CD14-positive monocyte (primary cell): ENCODE measurements at regions not wholly inside any gene's neighbourhood (a gene's known extent, or its start where the extent isn't known, plus 50 kb on each side); places are given as distances from the start of the nearest gene placed in this dataset.
A peak's percentile ranks its signal among the peaks of the same experiment; 100 is the strongest.

Source experiments
- DNase-seq, 3 donors: peaks; one replicate each; pipeline ENCODE4 v3.0.0-alpha.2; 2011 to 2022
- H2AFZ ChIP-seq: 2 replicates; pipeline ENCODE4 v1.6.0; 2012; ENCODE audit warnings: mild to moderate bottlenecking, low read depth, low read length, inconsistent platforms; ENCODE audit not compliant: insufficient read depth, poor library complexity, severe bottlenecking
- H3K27ac ChIP-seq, 2 donors: 1 replicate in 1 of 2; 2 replicates in 1 of 2; pipeline ENCODE4 v1.5.1; 2012 to 2013; ENCODE audit warnings: low read length in 2 of 2, control low read depth in 1 of 2, inconsistent platforms in 1 of 2, low read depth in 1 of 2, mild to moderate bottlenecking in 1 of 2
- H3K27me3 ChIP-seq, 2 donors: one replicate each; pipeline versions ENCODE4 v1.6.0 to v1.6.1; 2011 to 2013; ENCODE audit warnings: low read length in 2 of 2; ENCODE audit not compliant: control insufficient read depth in 2 of 2, insufficient read depth in 2 of 2
- H3K36me3 ChIP-seq, 2 donors: replicated peaks in 1 of 2; 1 replicate in 1 of 2; 2 replicates in 1 of 2; pipeline versions ENCODE4 v1.5.1 to v1.6.1; 2012 to 2013; ENCODE audit warnings: low read length in 2 of 2, control low read depth in 1 of 2, inconsistent platforms in 1 of 2, mild to moderate bottlenecking in 1 of 2; ENCODE audit not compliant: insufficient read depth in 2 of 2, control insufficient read depth in 1 of 2
- H3K4me1 ChIP-seq, 2 donors: 1 replicate in 1 of 2; 2 replicates in 1 of 2; pipeline versions ENCODE4 v1.5.1 to v1.6.1; 2012 to 2013; ENCODE audit warnings: low read length in 2 of 2, control low read depth in 1 of 2, inconsistent platforms in 1 of 2, mild to moderate bottlenecking in 1 of 2, moderate library complexity in 1 of 2; ENCODE audit not compliant: insufficient read depth in 2 of 2, control insufficient read depth in 1 of 2
- H3K4me2 ChIP-seq: replicated peaks from 2 replicates; pipeline ENCODE3; 2012; ENCODE audit warnings: low read length, moderate library complexity, mild to moderate bottlenecking; ENCODE audit not compliant: poor library complexity, severe bottlenecking; ENCODE audit errors: extremely low read depth
- H3K4me3 ChIP-seq, 3 experiments: fragments of 200-600 bp in 1 of 3; sonication (generic) in 1 of 3; replicated peaks in 1 of 3; 1 replicate in 2 of 3; 2 replicates in 1 of 3; pipeline ENCODE4 v1.5.1; 2011 to 2013; ENCODE audit warnings: low read length in 3 of 3, mild to moderate bottlenecking in 3 of 3, control low read depth in 2 of 3, low read depth in 2 of 3, inconsistent platforms in 1 of 3, moderate library complexity in 1 of 3
- H3K79me2 ChIP-seq: 2 replicates; pipeline ENCODE4 v1.6.0; 2012; ENCODE audit warnings: mild to moderate bottlenecking, control low read depth, inconsistent platforms, low read length, moderate library complexity; ENCODE audit not compliant: insufficient read depth
- H3K9ac ChIP-seq: 2 replicates; pipeline ENCODE4 v1.6.0; 2017; ENCODE audit warnings: low read length, mild to moderate bottlenecking; ENCODE audit not compliant: insufficient read depth, poor library complexity, severe bottlenecking
- H3K9me3 ChIP-seq, 2 donors: replicated peaks in 1 of 2; 1 replicate in 1 of 2; 2 replicates in 1 of 2; pipeline versions ENCODE4 v1.5.1 to v1.6.1; 2012 to 2013; ENCODE audit warnings: low read length in 2 of 2, control low read depth in 1 of 2; ENCODE audit not compliant: control insufficient read depth in 1 of 2, insufficient read depth in 1 of 2
- H4K20me1 ChIP-seq: 2 replicates; pipeline ENCODE4 v1.6.0; 2012; ENCODE audit warnings: mild to moderate bottlenecking, low read length, control low read depth, moderate library complexity; ENCODE audit not compliant: insufficient read depth
- H3K27ac Mint-ChIP-seq, 7 donors: one replicate each; pipeline ENCODE4 v1.8.0; 2020; ENCODE audit warnings: mild to moderate bottlenecking in 7 of 7, mixed read lengths in 7 of 7, moderate library complexity in 6 of 7, inconsistent platforms in 2 of 7
- H3K27me3 Mint-ChIP-seq, 3 donors: one replicate each; pipeline ENCODE4 v1.8.0; 2021 to 2022; ENCODE audit warnings: low read depth in 3 of 3, mild to moderate bottlenecking in 3 of 3, mixed read lengths in 3 of 3, moderate library complexity in 3 of 3, inconsistent platforms in 1 of 3
- H3K36me3 Mint-ChIP-seq, 2 donors: one replicate each; pipeline ENCODE4 v1.8.0; 2020; ENCODE audit warnings: mixed read lengths in 2 of 2, inconsistent platforms in 1 of 2, mild to moderate bottlenecking in 1 of 2
- H3K4me1 Mint-ChIP-seq: one replicate; pipeline ENCODE4 v1.8.0; 2020; ENCODE audit warnings: mild to moderate bottlenecking, mixed read lengths
- H3K4me3 Mint-ChIP-seq, 2 donors: one replicate each; pipeline ENCODE4 v1.8.0; 2020; ENCODE audit warnings: mild to moderate bottlenecking in 2 of 2, mixed read lengths in 2 of 2, moderate library complexity in 1 of 2
- H3K9me3 Mint-ChIP-seq, 7 donors: one replicate each; pipeline ENCODE4 v1.8.0; 2020 to 2022; ENCODE audit warnings: mixed read lengths in 7 of 7, mild to moderate bottlenecking in 6 of 7, moderate library complexity in 6 of 7, inconsistent platforms in 2 of 7
- WGBS: methylation state at CpG from one replicate; pipeline ENCODE4 v1.1.5; 2013; ENCODE audit warnings: missing lambda C conversion rate; ENCODE audit not compliant: insufficient coverage; 5-methylcytosine and 5-hydroxymethylcytosine counted together
- intact Hi-C, 2 donors: fragments of 100-400 bp; cut with micrococcal nuclease; formaldehyde crosslinking; loops; one replicate each; pipeline versions ENCODE4 v1.15.0 to v1.15.1; 2023
- TF ChIP-seq, protein P1 (sequence below): fragments of 200-600 bp; IDR thresholded peaks from one replicate; pipeline ENCODE4 v1.8.0; 2022; ENCODE audit warnings: antibody characterized with exemption, mild to moderate bottlenecking

DNA sequence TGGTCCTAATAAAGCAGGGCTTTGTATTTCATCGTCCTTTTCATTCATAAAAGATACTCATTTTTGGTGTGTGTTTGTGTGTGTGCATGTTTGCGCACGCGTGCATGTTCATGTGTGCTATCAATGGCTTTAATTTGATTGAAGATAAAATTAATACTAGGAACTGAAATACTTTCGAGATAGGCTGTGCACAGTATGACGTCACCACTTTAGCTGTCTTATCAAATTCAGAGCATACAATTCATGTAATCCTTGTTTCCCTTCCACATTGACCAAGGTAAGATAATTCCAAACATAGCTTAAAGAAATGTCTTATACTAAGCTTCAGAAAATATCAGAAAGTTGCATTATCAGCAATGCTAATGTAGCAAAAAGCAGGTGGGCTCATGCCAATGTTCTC is 113.6 kb upstream of the CYYR1 start:
- H3K4me2 ChIP-seq: no peak overlapping the region
- WGBS: no CpG with 5 or more reads among the region's 6 CpGs
- H3K36me3 Mint-ChIP-seq: no peaks in the 10 kb centered on the region
- no peak overlapping the region for H3K27ac ChIP-seq
- H3K27me3 Mint-ChIP-seq: peaks cover 0 to 3% (median 0%) of the 10 kb centered on the region in 3 donors
- no peak overlapping the region for H3K27ac Mint-ChIP-seq
- H3K9me3 Mint-ChIP-seq: peaks cover 5 to 25% (median 20%) of the 10 kb centered on the region in 7 donors
- intact Hi-C loops: no loop called here
- H3K79me2 ChIP-seq: no peaks in the 10 kb centered on the region
- H3K9ac ChIP-seq: no peak overlapping the region
- peaks cover 18 to 22% of the 10 kb centered on the region in 2 donors for H3K9me3 ChIP-seq
- TF ChIP-seq, protein P1, sequence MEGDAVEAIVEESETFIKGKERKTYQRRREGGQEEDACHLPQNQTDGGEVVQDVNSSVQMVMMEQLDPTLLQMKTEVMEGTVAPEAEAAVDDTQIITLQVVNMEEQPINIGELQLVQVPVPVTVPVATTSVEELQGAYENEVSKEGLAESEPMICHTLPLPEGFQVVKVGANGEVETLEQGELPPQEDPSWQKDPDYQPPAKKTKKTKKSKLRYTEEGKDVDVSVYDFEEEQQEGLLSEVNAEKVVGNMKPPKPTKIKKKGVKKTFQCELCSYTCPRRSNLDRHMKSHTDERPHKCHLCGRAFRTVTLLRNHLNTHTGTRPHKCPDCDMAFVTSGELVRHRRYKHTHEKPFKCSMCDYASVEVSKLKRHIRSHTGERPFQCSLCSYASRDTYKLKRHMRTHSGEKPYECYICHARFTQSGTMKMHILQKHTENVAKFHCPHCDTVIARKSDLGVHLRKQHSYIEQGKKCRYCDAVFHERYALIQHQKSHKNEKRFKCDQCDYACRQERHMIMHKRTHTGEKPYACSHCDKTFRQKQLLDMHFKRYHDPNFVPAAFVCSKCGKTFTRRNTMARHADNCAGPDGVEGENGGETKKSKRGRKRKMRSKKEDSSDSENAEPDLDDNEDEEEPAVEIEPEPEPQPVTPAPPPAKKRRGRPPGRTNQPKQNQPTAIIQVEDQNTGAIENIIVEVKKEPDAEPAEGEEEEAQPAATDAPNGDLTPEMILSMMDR: no peak
- no peak overlapping the region for H3K4me3 ChIP-seq
- no peaks in the 10 kb centered on the region for H3K27me3 ChIP-seq
- DNase-seq: no peak
- no peaks in the 10 kb centered on the region for H4K20me1 ChIP-seq
- no peaks in the 10 kb centered on the region for H3K4me1 Mint-ChIP-seq
- no peaks in the 10 kb centered on the region for H3K36me3 ChIP-seq
- no peak overlapping the region for H2AFZ ChIP-seq
- H3K4me3 Mint-ChIP-seq: no peak overlapping the region
- H3K4me1 ChIP-seq: no peaks in the 10 kb centered on the region

DNA sequence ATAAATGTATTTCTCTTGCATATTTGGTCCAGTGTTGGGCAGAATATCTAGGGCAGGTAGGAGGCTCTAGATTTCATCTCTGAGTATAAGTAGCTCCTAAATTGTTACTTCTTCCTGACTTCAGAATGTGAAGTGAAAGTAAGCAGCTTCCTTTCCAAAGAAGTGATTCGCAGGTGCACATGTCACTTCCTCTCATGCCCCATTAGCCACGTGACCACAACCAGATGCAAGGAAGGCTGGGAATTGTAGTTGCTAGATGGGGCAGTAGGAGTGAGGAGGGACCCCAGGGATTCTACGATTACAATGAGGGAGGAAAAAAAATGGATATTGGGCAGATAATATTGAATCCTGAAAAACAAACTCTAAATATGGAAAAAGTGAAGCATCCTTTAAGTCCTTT is 113.2 kb upstream of the CYYR1 start:
- no peaks in the 10 kb centered on the region for H4K20me1 ChIP-seq
- H2AFZ ChIP-seq: no peak overlapping the region
- peaks cover 0 to 3% (median 0%) of the 10 kb centered on the region in 3 donors for H3K27me3 Mint-ChIP-seq
- no peaks in the 10 kb centered on the region for H3K4me1 Mint-ChIP-seq
- no peak overlapping the region for H3K4me2 ChIP-seq
- no peak for DNase-seq
- no peaks in the 10 kb centered on the region for H3K4me1 ChIP-seq
- no peaks in the 10 kb centered on the region for H3K36me3 Mint-ChIP-seq
- intact Hi-C loops: no loop called here
- H3K27me3 ChIP-seq: no peaks in the 10 kb centered on the region
- peaks cover 5 to 28% (median 20%) of the 10 kb centered on the region in 7 donors for H3K9me3 Mint-ChIP-seq
- H3K36me3 ChIP-seq: no peaks in the 10 kb centered on the region
- H3K27ac ChIP-seq: no peak overlapping the region
- no CpG with 5 or more reads among the region's 3 CpGs for WGBS
- H3K27ac Mint-ChIP-seq: no peak overlapping the region
- H3K4me3 Mint-ChIP-seq: peak overlapping the region in 1 of 2 donors; percentile 4
- H3K79me2 ChIP-seq: no peaks in the 10 kb centered on the region
- H3K4me3 ChIP-seq: no peak overlapping the region
- no peak overlapping the region for H3K9ac ChIP-seq
- peaks cover 18 to 22% of the 10 kb centered on the region in 2 donors for H3K9me3 ChIP-seq
- TF ChIP-seq, protein P1: no peak
